ENCODE measurements at regions not wholly inside any gene's neighbourhood (a gene's known extent, or its start where the extent isn't known, plus 50 kb on each side); places are given as distances from the start of the nearest gene placed in this dataset.

GRCh38 chr2:173754165-173754564 lies 211.0 kb downstream of the SP3 start:
- H3K4me1 ChIP-seq (ENCODE audit: control insufficient read depth in 2 of 2, insufficient read depth in 2 of 2, low read length in 2 of 2) = no peaks in the 10 kb centered on the region
- H3K9me3 ChIP-seq (ENCODE audit: control insufficient read depth in 2 of 2, low read length in 2 of 2) = no peaks in the 10 kb centered on the region
- H3K27ac ChIP-seq (ENCODE audit: low read depth in 2 of 2, low read length in 2 of 2) = no peak overlapping the region
- no peaks in the 10 kb centered on the region for H3K36me3 ChIP-seq (ENCODE audit: control insufficient read depth in 2 of 2, insufficient read depth in 2 of 2, low read length in 2 of 2)
- no peak overlapping the region for H3K9ac ChIP-seq (ENCODE audit: low read depth in 1 of 2, low read length in 2 of 2)
- H3K4me3 ChIP-seq (ENCODE audit: low read length in 2 of 2) = no peak overlapping the region
- no peaks in the 10 kb centered on the region for H3K27me3 ChIP-seq (ENCODE audit: control insufficient read depth in 2 of 2, insufficient read depth in 2 of 2, low read length in 2 of 2)

- no peaks in the 10 kb centered on the region for H3K9me3 ChIP-seq (ENCODE audit: control insufficient read depth in 2 of 2, low read length in 2 of 2)
- H3K4me3 ChIP-seq (ENCODE audit: low read length in 2 of 2) = no peak overlapping the region
- no peak overlapping the region for H3K9ac ChIP-seq (ENCODE audit: low read depth in 1 of 2, low read length in 2 of 2)
- no peaks in the 10 kb centered on the region for H3K4me1 ChIP-seq (ENCODE audit: control insufficient read depth in 2 of 2, insufficient read depth in 2 of 2, low read length in 2 of 2)
- no peak overlapping the region for H3K27ac ChIP-seq (ENCODE audit: low read depth in 2 of 2, low read length in 2 of 2)
- no peaks in the 10 kb centered on the region for H3K27me3 ChIP-seq (ENCODE audit: control insufficient read depth in 2 of 2, insufficient read depth in 2 of 2, low read length in 2 of 2)
- H3K36me3 ChIP-seq (ENCODE audit: control insufficient read depth in 2 of 2, insufficient read depth in 2 of 2, low read length in 2 of 2) = no peaks in the 10 kb centered on the region
Observed at GRCh38 chr2:173754837-173755236, 210.3 kb downstream of the SP3 start.

- Histone ChIP-seq H3K36me3 (ENCODE audit: control insufficient read depth in 2 of 2, insufficient read depth in 2 of 2, low read length in 2 of 2) (no peaks in the 10 kb centered on the region), H3K27ac (ENCODE audit: low read depth in 2 of 2, low read length in 2 of 2) (no peak overlapping the region), H3K9me3 (ENCODE audit: control insufficient read depth in 2 of 2, low read length in 2 of 2) (no peaks in the 10 kb centered on the region), H3K4me1 (ENCODE audit: control insufficient read depth in 2 of 2, insufficient read depth in 2 of 2, low read length in 2 of 2) (no peaks in the 10 kb centered on the region), H3K4me3 (ENCODE audit: low read length in 2 of 2) (no peak overlapping the region), H3K27me3 (ENCODE audit: control insufficient read depth in 2 of 2, insufficient read depth in 2 of 2, low read length in 2 of 2) (no peaks in the 10 kb centered on the region), H3K9ac (ENCODE audit: low read depth in 1 of 2, low read length in 2 of 2) (no peak overlapping the region)
Observed at GRCh38 chr2:173755798-173756197, 209.4 kb downstream of the SP3 start.

GRCh38 chr2:173759959-173760358 lies 205.2 kb downstream of the SP3 start:
- Histone ChIP-seq H3K9ac (ENCODE audit: low read depth in 1 of 2, low read length in 2 of 2) (no peak overlapping the region), H3K9me3 (ENCODE audit: control insufficient read depth in 2 of 2, low read length in 2 of 2) (no peaks in the 10 kb centered on the region), H3K27me3 (ENCODE audit: control insufficient read depth in 2 of 2, insufficient read depth in 2 of 2, low read length in 2 of 2) (no peaks in the 10 kb centered on the region), H3K36me3 (ENCODE audit: control insufficient read depth in 2 of 2, insufficient read depth in 2 of 2, low read length in 2 of 2) (no peaks in the 10 kb centered on the region), H3K4me3 (ENCODE audit: low read length in 2 of 2) (no peak overlapping the region), H3K4me1 (ENCODE audit: control insufficient read depth in 2 of 2, insufficient read depth in 2 of 2, low read length in 2 of 2) (no peaks in the 10 kb centered on the region), H3K27ac (ENCODE audit: low read depth in 2 of 2, low read length in 2 of 2) (no peak overlapping the region)

GRCh38 chr2:173760553-173760952 lies 204.6 kb downstream of the SP3 start:
- Histone ChIP-seq H3K4me3 (ENCODE audit: low read length in 2 of 2) (no peak overlapping the region), H3K27ac (ENCODE audit: low read depth in 2 of 2, low read length in 2 of 2) (no peak overlapping the region), H3K9me3 (ENCODE audit: control insufficient read depth in 2 of 2, low read length in 2 of 2) (no peaks in the 10 kb centered on the region), H3K9ac (ENCODE audit: low read depth in 1 of 2, low read length in 2 of 2) (no peak overlapping the region), H3K36me3 (ENCODE audit: control insufficient read depth in 2 of 2, insufficient read depth in 2 of 2, low read length in 2 of 2) (no peaks in the 10 kb centered on the region), H3K4me1 (ENCODE audit: control insufficient read depth in 2 of 2, insufficient read depth in 2 of 2, low read length in 2 of 2) (no peaks in the 10 kb centered on the region), H3K27me3 (ENCODE audit: control insufficient read depth in 2 of 2, insufficient read depth in 2 of 2, low read length in 2 of 2) (no peaks in the 10 kb centered on the region)

- H3K9ac ChIP-seq (ENCODE audit: low read depth in 1 of 2, low read length in 2 of 2) = no peak overlapping the region
- peaks cover 0 to under 1% of the 10 kb centered on the region in 2 donors for H3K27me3 ChIP-seq (ENCODE audit: control insufficient read depth in 2 of 2, insufficient read depth in 2 of 2, low read length in 2 of 2)
- no peaks in the 10 kb centered on the region for H3K4me1 ChIP-seq (ENCODE audit: control insufficient read depth in 2 of 2, insufficient read depth in 2 of 2, low read length in 2 of 2)
- H3K9me3 ChIP-seq (ENCODE audit: control insufficient read depth in 2 of 2, low read length in 2 of 2) = no peaks in the 10 kb centered on the region
- no peak overlapping the region for H3K27ac ChIP-seq (ENCODE audit: low read depth in 2 of 2, low read length in 2 of 2)
- H3K36me3 ChIP-seq (ENCODE audit: control insufficient read depth in 2 of 2, insufficient read depth in 2 of 2, low read length in 2 of 2) = no peaks in the 10 kb centered on the region
- no peak overlapping the region for H3K4me3 ChIP-seq (ENCODE audit: low read length in 2 of 2)
Observed at GRCh38 chr2:173761603-173762119, 203.5 kb downstream of the SP3 start.

GRCh38 chr2:173762221-173762620 lies 203.0 kb downstream of the SP3 start:
- peaks cover 0 to 2% of the 10 kb centered on the region in 2 donors for H3K27me3 ChIP-seq (ENCODE audit: control insufficient read depth in 2 of 2, insufficient read depth in 2 of 2, low read length in 2 of 2)
- H3K9me3 ChIP-seq (ENCODE audit: control insufficient read depth in 2 of 2, low read length in 2 of 2) = no peaks in the 10 kb centered on the region
- H3K9ac ChIP-seq (ENCODE audit: low read depth in 1 of 2, low read length in 2 of 2) = no peak overlapping the region
- no peaks in the 10 kb centered on the region for H3K4me1 ChIP-seq (ENCODE audit: control insufficient read depth in 2 of 2, insufficient read depth in 2 of 2, low read length in 2 of 2)
- no peak overlapping the region for H3K27ac ChIP-seq (ENCODE audit: low read depth in 2 of 2, low read length in 2 of 2)
- H3K36me3 ChIP-seq (ENCODE audit: control insufficient read depth in 2 of 2, insufficient read depth in 2 of 2, low read length in 2 of 2) = no peaks in the 10 kb centered on the region
- H3K4me3 ChIP-seq (ENCODE audit: low read length in 2 of 2) = no peak overlapping the region

GRCh38 chr2:173762864-173763263 lies 202.3 kb downstream of the SP3 start:
- H3K36me3 ChIP-seq (ENCODE audit: control insufficient read depth in 2 of 2, insufficient read depth in 2 of 2, low read length in 2 of 2) = no peaks in the 10 kb centered on the region
- peaks cover 0 to 2% of the 10 kb centered on the region in 2 donors for H3K27me3 ChIP-seq (ENCODE audit: control insufficient read depth in 2 of 2, insufficient read depth in 2 of 2, low read length in 2 of 2)
- no peak overlapping the region for H3K27ac ChIP-seq (ENCODE audit: low read depth in 2 of 2, low read length in 2 of 2)
- H3K9ac ChIP-seq (ENCODE audit: low read depth in 1 of 2, low read length in 2 of 2) = no peak overlapping the region
- no peaks in the 10 kb centered on the region for H3K4me1 ChIP-seq (ENCODE audit: control insufficient read depth in 2 of 2, insufficient read depth in 2 of 2, low read length in 2 of 2)
- no peak overlapping the region for H3K4me3 ChIP-seq (ENCODE audit: low read length in 2 of 2)
- no peaks in the 10 kb centered on the region for H3K9me3 ChIP-seq (ENCODE audit: control insufficient read depth in 2 of 2, low read length in 2 of 2)

GRCh38 chr2:173763641-173764040 lies 201.5 kb downstream of the SP3 start:
- Histone ChIP-seq H3K9me3 (ENCODE audit: control insufficient read depth in 2 of 2, low read length in 2 of 2) (no peaks in the 10 kb centered on the region), H3K27ac (ENCODE audit: low read depth in 2 of 2, low read length in 2 of 2) (no peak overlapping the region), H3K4me3 (ENCODE audit: low read length in 2 of 2) (no peak overlapping the region), H3K27me3 (ENCODE audit: control insufficient read depth in 2 of 2, insufficient read depth in 2 of 2, low read length in 2 of 2) (peaks cover 0 to 2% of the 10 kb centered on the region in 2 donors), H3K9ac (ENCODE audit: low read depth in 1 of 2, low read length in 2 of 2) (no peak overlapping the region), H3K36me3 (ENCODE audit: control insufficient read depth in 2 of 2, insufficient read depth in 2 of 2, low read length in 2 of 2) (no peaks in the 10 kb centered on the region), H3K4me1 (ENCODE audit: control insufficient read depth in 2 of 2, insufficient read depth in 2 of 2, low read length in 2 of 2) (no peaks in the 10 kb centered on the region)

GRCh38 chr2:173764094-173764493 lies 201.1 kb downstream of the SP3 start:
- H3K4me1 ChIP-seq (ENCODE audit: control insufficient read depth in 2 of 2, insufficient read depth in 2 of 2, low read length in 2 of 2) = no peaks in the 10 kb centered on the region
- no peak overlapping the region for H3K4me3 ChIP-seq (ENCODE audit: low read length in 2 of 2)
- H3K36me3 ChIP-seq (ENCODE audit: control insufficient read depth in 2 of 2, insufficient read depth in 2 of 2, low read length in 2 of 2) = no peaks in the 10 kb centered on the region
- no peaks in the 10 kb centered on the region for H3K9me3 ChIP-seq (ENCODE audit: control insufficient read depth in 2 of 2, low read length in 2 of 2)
- no peak overlapping the region for H3K27ac ChIP-seq (ENCODE audit: low read depth in 2 of 2, low read length in 2 of 2)
- peaks cover 0 to 2% of the 10 kb centered on the region in 2 donors for H3K27me3 ChIP-seq (ENCODE audit: control insufficient read depth in 2 of 2, insufficient read depth in 2 of 2, low read length in 2 of 2)
- H3K9ac ChIP-seq (ENCODE audit: low read depth in 1 of 2, low read length in 2 of 2) = no peak overlapping the region

Data from mucosa of rectum (tissue), 2 donors.